HG02759 (cell line): ENCODE measurements at regions not wholly inside any gene's neighbourhood (a gene's known extent, or its start where the extent isn't known, plus 50 kb on each side); places are given as distances from the start of the nearest gene placed in this dataset.
A peak's percentile ranks its signal among the peaks of the same experiment; 100 is the strongest.

Experiments used
- ATAC-seq: cut with Tn5 transposase; IDR thresholded peaks from one replicate; pipeline ENCODE4 v1.9.1; 2021; ENCODE audit warnings: mild to moderate bottlenecking, moderate library complexity; ENCODE audit not compliant: unreplicated experiment

GRCh38 chr2:158049129-158049855, 52.4 kb upstream of the UPP2 start:
- ATAC-seq = no peak

GRCh38 chr2:158048327-158048726, 53.3 kb upstream of the UPP2 start:
- no peak for ATAC-seq

- no peak for ATAC-seq
Observed at GRCh38 chr2:158047156-158047611, 54.5 kb upstream of the UPP2 start.

- no peak for ATAC-seq
Observed at GRCh38 chr2:158046121-158046880, 55.4 kb upstream of the UPP2 start.

- ATAC-seq = no peak
Observed at GRCh38 chr2:158045362-158045761, 56.3 kb upstream of the UPP2 start.

- no peak for ATAC-seq
Observed at GRCh38 chr2:158043181-158043948, 58.3 kb upstream of the UPP2 start.

- no peak for ATAC-seq
Observed at GRCh38 chr2:158042666-158043065, 59.0 kb upstream of the UPP2 start.

GRCh38 chr2:158042245-158042644, 59.4 kb upstream of the UPP2 start:
- no peak for ATAC-seq

GRCh38 chr2:158041400-158041799, 60.3 kb upstream of the UPP2 start:
- ATAC-seq = no peak

GRCh38 chr2:158038901-158039300, 62.8 kb upstream of the UPP2 start:
- ATAC-seq = no peak

GRCh38 chr2:158034198-158034866, 67.3 kb upstream of the UPP2 start:
- peak; percentile 69 for ATAC-seq

- no peak for ATAC-seq
Observed at GRCh38 chr2:158031371-158031770, 70.3 kb upstream of the UPP2 start.

- ATAC-seq = no peak
Observed at GRCh38 chr2:158025255-158025996, 76.2 kb upstream of the UPP2 start.

- ATAC-seq = peak; percentile 85
Observed at GRCh38 chr2:158024288-158024898, 77.3 kb upstream of the UPP2 start.

GRCh38 chr2:158022888-158023287, 78.8 kb upstream of the UPP2 start:
- ATAC-seq = no peak

- no peak for ATAC-seq
Observed at GRCh38 chr2:158021226-158021625, 80.5 kb upstream of the UPP2 start.

GRCh38 chr2:158015428-158016076, 86.1 kb upstream of the UPP2 start:
- no peak for ATAC-seq

- ATAC-seq = no peak
Observed at GRCh38 chr2:158013891-158014290, 87.8 kb upstream of the UPP2 start.

GRCh38 chr2:158011055-158011771, 90.5 kb upstream of the UPP2 start:
- ATAC-seq = no peak
